ENCODE measurements at regions not wholly inside any gene's neighbourhood (a gene's known extent, or its start where the extent isn't known, plus 50 kb on each side); places are given as distances from the start of the nearest gene placed in this dataset.

DNA sequence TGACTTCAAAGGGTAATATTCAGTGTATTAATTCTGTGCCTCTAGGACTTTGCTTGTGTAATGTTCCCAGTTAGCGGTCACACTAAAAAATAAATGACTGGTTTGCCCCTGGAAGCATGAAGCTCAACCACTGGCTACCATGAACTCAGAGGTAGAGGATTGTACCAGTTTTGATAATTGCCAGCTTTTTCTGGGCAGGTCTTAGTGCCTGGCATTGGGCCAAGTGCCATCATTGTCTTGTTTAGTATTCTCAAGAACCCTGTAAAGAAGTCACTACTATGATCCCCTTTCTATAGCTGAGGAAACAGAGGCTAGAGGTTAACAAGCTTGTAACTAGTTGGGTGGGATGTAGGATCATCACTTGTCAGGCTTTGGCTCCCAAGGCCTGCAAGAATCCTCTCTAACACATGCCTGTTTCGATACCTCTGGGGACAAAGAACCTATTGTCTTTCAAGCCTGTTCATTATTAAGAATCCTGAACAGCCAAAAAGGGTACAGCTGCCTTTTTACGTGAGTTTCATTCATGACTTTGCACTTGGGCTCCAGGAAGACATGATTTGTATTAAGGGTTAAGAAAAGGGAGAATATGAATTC, 121.9 kb upstream of the JUN start:
- no peak overlapping the region for H3K4me3 ChIP-seq (ENCODE audit: low read depth, low read length)
- H3K27me3 ChIP-seq (ENCODE audit: control insufficient read depth, insufficient read depth, low read length), result no peaks in the 10 kb centered on the region
- H3K36me3 ChIP-seq (ENCODE audit: control insufficient read depth, insufficient read depth, low read length), result no peaks in the 10 kb centered on the region
- no peak for DNase-seq (ENCODE audit: low read depth)
- TF ChIP-seq, protein P1, sequence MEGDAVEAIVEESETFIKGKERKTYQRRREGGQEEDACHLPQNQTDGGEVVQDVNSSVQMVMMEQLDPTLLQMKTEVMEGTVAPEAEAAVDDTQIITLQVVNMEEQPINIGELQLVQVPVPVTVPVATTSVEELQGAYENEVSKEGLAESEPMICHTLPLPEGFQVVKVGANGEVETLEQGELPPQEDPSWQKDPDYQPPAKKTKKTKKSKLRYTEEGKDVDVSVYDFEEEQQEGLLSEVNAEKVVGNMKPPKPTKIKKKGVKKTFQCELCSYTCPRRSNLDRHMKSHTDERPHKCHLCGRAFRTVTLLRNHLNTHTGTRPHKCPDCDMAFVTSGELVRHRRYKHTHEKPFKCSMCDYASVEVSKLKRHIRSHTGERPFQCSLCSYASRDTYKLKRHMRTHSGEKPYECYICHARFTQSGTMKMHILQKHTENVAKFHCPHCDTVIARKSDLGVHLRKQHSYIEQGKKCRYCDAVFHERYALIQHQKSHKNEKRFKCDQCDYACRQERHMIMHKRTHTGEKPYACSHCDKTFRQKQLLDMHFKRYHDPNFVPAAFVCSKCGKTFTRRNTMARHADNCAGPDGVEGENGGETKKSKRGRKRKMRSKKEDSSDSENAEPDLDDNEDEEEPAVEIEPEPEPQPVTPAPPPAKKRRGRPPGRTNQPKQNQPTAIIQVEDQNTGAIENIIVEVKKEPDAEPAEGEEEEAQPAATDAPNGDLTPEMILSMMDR (IDR thresholded peaks at IDR 0.05; ENCODE audit: insufficient read depth, low read length, poor library complexity, severe bottlenecking), result no peak

DNA sequence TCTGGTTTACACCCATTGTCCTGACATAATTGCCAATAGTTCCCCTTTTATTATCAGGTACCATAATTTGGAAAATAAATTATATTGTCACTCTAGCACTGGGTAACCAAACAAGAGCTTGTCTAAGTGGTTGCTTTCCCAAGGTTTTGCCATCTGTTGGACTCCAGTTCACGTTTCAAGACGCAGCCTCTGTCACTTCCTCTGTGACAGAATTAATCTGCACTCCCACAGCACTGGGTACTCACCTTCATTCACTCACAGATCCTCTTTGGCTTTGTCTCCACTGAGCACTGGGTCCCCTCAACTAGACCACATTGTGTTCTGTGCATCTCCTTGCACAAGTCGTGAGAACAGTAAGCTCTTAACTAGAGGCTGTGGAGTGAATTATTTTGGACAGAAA, 123.6 kb upstream of the JUN start:
- Histone ChIP-seq H3K27me3 (ENCODE audit: control insufficient read depth, insufficient read depth, low read length) (no peaks in the 10 kb centered on the region), H3K36me3 (ENCODE audit: control insufficient read depth, insufficient read depth, low read length) (no peaks in the 10 kb centered on the region), H3K4me3 (ENCODE audit: low read depth, low read length) (no peak overlapping the region)
- TF ChIP-seq, protein P1 (IDR thresholded peaks at IDR 0.05; ENCODE audit: insufficient read depth, low read length, poor library complexity, severe bottlenecking), result no peak
- no peak for DNase-seq (ENCODE audit: low read depth)

DNA sequence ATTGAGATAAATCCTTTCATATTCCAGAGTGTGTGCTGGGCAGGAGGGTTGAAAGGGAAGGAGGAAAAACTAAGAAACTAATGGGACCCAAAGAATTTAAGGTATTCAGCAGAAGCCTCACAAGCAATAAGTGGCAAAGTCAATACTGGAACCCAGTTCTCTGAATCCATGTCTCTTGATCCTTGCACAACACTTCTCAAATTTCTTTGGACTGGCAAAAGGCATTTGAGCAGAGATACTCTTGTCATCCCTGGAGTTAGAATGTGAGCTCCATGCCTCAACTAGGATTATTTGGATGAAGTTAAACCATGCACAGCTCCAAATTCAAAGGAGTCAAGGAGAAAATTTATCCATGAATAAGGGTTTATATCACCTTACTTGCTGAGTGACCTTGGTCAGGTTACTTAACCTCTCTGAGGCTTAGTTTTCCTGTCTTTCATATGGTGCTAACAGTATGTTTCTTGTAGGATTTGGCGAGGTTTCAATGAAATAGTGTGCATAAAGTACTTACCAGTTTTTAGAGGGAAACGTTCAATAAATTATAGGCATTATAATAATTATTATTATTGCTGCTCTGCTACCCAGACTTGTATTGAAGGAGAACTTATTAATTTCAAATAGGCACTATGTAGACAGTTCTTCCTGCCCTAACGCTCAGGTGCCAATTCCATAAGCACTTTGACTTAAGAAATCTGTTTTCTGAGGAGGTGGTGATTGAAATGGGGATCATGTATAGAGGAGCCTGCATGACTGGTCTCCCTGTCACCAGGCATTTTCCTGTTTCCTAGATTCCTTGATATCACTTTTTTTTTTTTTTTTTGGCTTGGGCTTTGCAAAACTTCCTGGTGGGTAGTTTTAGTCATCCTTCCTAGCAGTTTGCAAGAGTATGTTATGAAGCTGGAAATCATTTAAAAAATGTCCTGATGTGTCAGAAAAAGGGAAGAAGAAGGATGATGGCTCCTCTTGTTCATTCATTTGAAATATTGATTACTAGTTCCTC, 125.0 kb upstream of the JUN start:
- DNase-seq (ENCODE audit: low read depth), result no peak
- no peaks in the 10 kb centered on the region for H3K27me3 ChIP-seq (ENCODE audit: control insufficient read depth, insufficient read depth, low read length)

DNA sequence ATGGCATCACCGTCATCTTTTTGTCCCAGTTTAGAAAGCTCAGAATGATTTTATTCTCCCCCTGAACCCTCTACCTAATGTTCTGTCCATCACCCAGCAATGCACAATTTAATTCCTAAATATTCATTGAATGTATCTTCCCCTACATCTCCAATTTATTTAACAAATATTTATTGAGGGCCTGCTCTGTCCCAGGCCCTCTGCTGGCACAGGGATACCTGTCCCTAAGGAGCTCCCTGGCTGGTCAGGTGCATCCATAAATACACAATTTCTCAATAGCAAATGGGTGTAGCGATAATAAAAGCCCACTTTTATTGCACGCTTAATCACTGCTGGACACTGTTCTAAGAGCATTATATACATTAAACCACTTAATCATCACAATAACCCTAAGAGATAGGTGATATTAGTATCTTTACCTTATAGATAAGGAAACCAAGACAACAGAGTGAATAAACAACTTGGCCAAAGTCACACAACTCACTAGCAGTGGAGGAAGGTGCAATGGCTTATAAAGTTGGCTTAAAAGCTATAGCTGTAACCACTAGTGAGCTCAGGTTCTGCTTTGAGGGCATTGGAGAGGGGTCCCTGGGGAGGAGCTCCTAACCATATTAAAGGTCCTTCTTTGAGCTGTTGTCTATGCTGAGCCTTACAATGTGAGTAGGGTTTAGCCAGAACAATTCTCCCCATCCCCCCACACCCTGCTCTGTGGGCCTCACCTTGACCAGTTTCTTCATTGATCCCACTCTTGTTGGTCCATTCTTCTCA, 126.3 kb upstream of the JUN start:
- TF ChIP-seq, protein P1 (IDR thresholded peaks at IDR 0.05; ENCODE audit: insufficient read depth, low read length, poor library complexity, severe bottlenecking), result no peak
- Histone ChIP-seq H3K36me3 (ENCODE audit: control insufficient read depth, insufficient read depth, low read length) (no peaks in the 10 kb centered on the region), H3K27me3 (ENCODE audit: control insufficient read depth, insufficient read depth, low read length) (no peaks in the 10 kb centered on the region), H3K4me3 (ENCODE audit: low read depth, low read length) (no peak overlapping the region)
- DNase-seq (ENCODE audit: low read depth), result no peak

More for the DNA sequence above, 125.0 kb upstream of the JUN start:
- TF ChIP-seq, protein P1 (IDR thresholded peaks at IDR 0.05; ENCODE audit: insufficient read depth, low read length, poor library complexity, severe bottlenecking), result no peak
- no peak overlapping the region for H3K4me3 ChIP-seq (ENCODE audit: low read depth, low read length)
- H3K36me3 ChIP-seq (ENCODE audit: control insufficient read depth, insufficient read depth, low read length), result no peaks in the 10 kb centered on the region

DNA sequence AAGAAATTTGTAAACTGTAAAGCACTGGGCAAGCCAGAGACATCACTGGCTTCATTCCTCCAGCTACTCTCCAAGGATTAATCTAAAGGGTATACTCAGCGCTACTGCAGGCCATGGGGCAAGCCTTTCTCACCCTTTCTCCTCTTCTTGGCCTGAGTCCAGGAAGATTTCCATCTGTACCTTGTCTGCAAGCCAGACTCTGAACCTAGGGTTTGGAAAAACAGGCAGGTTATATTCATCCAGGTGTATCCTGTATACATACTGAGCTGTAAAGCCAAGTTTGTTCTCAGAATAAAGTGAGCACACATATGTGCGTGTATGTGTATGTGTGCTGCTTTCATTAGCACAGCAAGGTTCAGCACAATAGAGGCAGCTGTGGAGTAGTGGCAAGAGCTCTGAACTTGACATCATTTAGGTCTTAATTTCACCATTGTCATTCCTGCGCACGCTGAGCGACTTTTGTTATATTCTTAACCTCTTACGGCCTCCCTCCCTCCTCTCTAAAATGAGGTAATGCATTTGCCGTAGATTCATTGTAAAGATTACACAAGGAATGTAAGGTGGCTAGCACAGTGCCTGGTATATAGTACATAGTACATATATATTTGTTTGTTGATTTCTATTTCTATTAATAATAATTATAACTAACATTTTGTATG, 128.1 kb upstream of the JUN start:
- H3K27me3 ChIP-seq (ENCODE audit: control insufficient read depth, insufficient read depth, low read length), result no peaks in the 10 kb centered on the region
- DNase-seq (ENCODE audit: low read depth), result no peak
- no peak overlapping the region for H3K4me3 ChIP-seq (ENCODE audit: low read depth, low read length)
- H3K36me3 ChIP-seq (ENCODE audit: control insufficient read depth, insufficient read depth, low read length), result no peaks in the 10 kb centered on the region
- TF ChIP-seq, protein P1 (IDR thresholded peaks at IDR 0.05; ENCODE audit: insufficient read depth, low read length, poor library complexity, severe bottlenecking), result no peak

Measured in kidney epithelial cell (primary cell).